ENCODE measurements at regions not wholly inside any gene's neighbourhood (a gene's known extent, or its start where the extent isn't known, plus 50 kb on each side); places are given as distances from the start of the nearest gene placed in this dataset.
"Not testable (repeated sequence)": the region's sequence is repeated elsewhere in the genome, so short reads cannot be mapped to it uniquely, and the experiment has no call there.

DNA sequence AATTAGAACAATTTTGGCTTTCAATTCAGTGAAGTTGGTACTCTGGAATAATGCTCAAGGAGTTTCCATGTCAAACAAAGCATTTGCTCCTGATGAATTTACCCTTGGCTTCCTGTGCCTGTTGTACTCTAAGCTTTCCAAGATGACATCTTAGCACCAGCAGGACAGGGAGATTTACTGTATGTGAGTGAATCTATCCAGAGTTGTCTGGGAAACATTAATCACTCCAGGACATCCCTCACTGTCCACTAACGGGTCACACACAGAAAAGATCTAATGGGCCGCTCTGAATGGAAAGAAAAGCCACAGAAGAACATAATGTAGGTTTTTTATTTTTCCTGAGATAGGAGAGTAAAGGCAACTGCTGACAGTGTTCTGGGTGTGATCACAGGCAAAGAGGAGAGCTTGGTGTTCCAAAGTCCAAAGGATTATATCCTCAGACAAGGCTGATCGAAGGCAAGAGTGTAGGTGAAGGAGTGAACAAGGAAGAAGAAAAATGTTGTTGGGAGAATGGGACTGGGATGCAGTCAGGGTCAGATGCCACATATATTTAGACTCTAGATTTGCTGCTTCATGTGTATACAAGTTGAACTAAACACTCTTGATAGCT lies 167.7 kb upstream of the RPS23 start:
- no peak overlapping the region for H3K9ac ChIP-seq (ENCODE audit: low read length)
- Mint-ChIP-seq H3K4me1 (ENCODE audit: low read depth, unreplicated experiment) (no peaks in the 10 kb centered on the region), H3K4me3 (ENCODE audit: unreplicated experiment) (no peak overlapping the region), H3K9me3 (ENCODE audit: unreplicated experiment) (no peaks in the 10 kb centered on the region), H3K27me3 (ENCODE audit: low read depth, unreplicated experiment) (peaks cover 4% of the 10 kb centered on the region), H3K27ac (ENCODE audit: unreplicated experiment) (no peak overlapping the region), H3K36me3 (ENCODE audit: low read depth, unreplicated experiment) (no peaks in the 10 kb centered on the region)
- no peak overlapping the region for H3K4me3 ChIP-seq (ENCODE audit: insufficient read depth, low read depth, low read length)
- no peaks in the 10 kb centered on the region for H3K79me2 ChIP-seq (ENCODE audit: insufficient read depth, low read length)
- H3K4me2 ChIP-seq (ENCODE audit: low read length), result no peak overlapping the region
- no peaks in the 10 kb centered on the region for H3K27me3 ChIP-seq (ENCODE audit: insufficient read depth, low read length)
- no peak overlapping the region for H2AFZ ChIP-seq (ENCODE audit: low read depth, low read length)
- H3K27ac ChIP-seq (ENCODE audit: low read depth, low read length), result no peak overlapping the region
- DNase-seq (ENCODE audit: low read depth) (no peak), FAIRE-seq (no peak)
- TF ChIP-seq, protein P1, sequence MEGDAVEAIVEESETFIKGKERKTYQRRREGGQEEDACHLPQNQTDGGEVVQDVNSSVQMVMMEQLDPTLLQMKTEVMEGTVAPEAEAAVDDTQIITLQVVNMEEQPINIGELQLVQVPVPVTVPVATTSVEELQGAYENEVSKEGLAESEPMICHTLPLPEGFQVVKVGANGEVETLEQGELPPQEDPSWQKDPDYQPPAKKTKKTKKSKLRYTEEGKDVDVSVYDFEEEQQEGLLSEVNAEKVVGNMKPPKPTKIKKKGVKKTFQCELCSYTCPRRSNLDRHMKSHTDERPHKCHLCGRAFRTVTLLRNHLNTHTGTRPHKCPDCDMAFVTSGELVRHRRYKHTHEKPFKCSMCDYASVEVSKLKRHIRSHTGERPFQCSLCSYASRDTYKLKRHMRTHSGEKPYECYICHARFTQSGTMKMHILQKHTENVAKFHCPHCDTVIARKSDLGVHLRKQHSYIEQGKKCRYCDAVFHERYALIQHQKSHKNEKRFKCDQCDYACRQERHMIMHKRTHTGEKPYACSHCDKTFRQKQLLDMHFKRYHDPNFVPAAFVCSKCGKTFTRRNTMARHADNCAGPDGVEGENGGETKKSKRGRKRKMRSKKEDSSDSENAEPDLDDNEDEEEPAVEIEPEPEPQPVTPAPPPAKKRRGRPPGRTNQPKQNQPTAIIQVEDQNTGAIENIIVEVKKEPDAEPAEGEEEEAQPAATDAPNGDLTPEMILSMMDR (IDR thresholded peaks at IDR 0.05; ENCODE audit: insufficient read depth, low read depth, low read length), result no peak
- no peak for TF ChIP-seq EZH2 (IDR thresholded peaks at IDR 0.05; ENCODE audit: insufficient read depth, low read length)
- no peaks in the 10 kb centered on the region for H3K9me3 ChIP-seq (ENCODE audit: insufficient read depth, low read depth, low read length)
- H3K4me1 ChIP-seq (ENCODE audit: insufficient read depth, low read length), result no peaks in the 10 kb centered on the region
- no peaks in the 10 kb centered on the region for H3K36me3 ChIP-seq (ENCODE audit: insufficient read depth, low read length)
- H4K20me1 ChIP-seq (ENCODE audit: insufficient read depth, low read length), result no peaks in the 10 kb centered on the region

DNA sequence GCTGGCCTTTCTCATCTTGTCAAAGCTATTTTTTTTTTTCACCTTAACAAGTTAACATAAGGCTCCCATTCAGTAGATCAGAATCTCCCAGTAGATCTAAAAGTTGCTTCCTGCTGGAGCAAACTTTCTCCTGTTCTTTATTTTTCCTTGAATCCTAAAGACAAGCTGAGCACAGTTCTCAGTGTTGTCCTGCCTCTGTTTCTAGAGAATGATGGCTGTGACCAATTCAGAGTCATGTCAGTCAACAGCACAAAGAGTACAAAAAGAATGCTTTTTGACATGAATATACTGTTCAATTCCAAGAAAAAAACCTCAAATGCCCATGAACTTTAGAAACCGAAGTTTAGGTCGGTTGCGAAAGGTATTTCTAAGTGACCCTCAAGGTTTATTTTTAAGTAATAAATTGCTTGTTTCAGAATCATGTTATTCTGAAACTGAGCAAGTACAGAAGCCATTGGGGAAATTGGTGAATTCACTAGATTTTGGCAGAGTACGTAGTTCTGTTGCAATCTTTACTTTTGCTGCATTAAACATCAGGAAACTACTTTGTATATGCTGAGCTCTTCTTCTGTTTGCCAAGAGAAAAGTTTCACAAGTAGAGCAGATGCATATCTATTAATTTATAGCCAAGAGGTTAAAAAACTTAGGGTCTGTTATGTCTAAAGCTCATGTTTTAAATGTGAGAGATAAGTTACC lies 161.7 kb upstream of the RPS23 start:
- H3K4me3 Mint-ChIP-seq (ENCODE audit: unreplicated experiment), result no peak overlapping the region
- H3K9ac ChIP-seq (ENCODE audit: low read length), result no peak overlapping the region
- peaks cover 1% of the 10 kb centered on the region for H3K9me3 Mint-ChIP-seq (ENCODE audit: unreplicated experiment)
- H4K20me1 ChIP-seq (ENCODE audit: insufficient read depth, low read length), result no peaks in the 10 kb centered on the region
- H3K27me3 ChIP-seq (ENCODE audit: insufficient read depth, low read length), result no peaks in the 10 kb centered on the region
- H2AFZ ChIP-seq (ENCODE audit: low read depth, low read length), result no peak overlapping the region
- no peaks in the 10 kb centered on the region for H3K36me3 ChIP-seq (ENCODE audit: insufficient read depth, low read length)
- no peak for FAIRE-seq
- H3K4me3 ChIP-seq (ENCODE audit: insufficient read depth, low read depth, low read length), result no peak overlapping the region
- no peaks in the 10 kb centered on the region for H3K4me1 Mint-ChIP-seq (ENCODE audit: low read depth, unreplicated experiment)
- H3K27ac ChIP-seq (ENCODE audit: low read depth, low read length), result no peak overlapping the region
- no peak overlapping the region for H3K27ac Mint-ChIP-seq (ENCODE audit: unreplicated experiment)
- H3K9me3 ChIP-seq (ENCODE audit: insufficient read depth, low read depth, low read length), result no peaks in the 10 kb centered on the region
- no peak overlapping the region for H3K4me2 ChIP-seq (ENCODE audit: low read length)
- no peaks in the 10 kb centered on the region for H3K79me2 ChIP-seq (ENCODE audit: insufficient read depth, low read length)
- DNase-seq (ENCODE audit: low read depth), result no peak
- H3K27me3 Mint-ChIP-seq (ENCODE audit: low read depth, unreplicated experiment), result peaks cover 2% of the 10 kb centered on the region
- no peaks in the 10 kb centered on the region for H3K4me1 ChIP-seq (ENCODE audit: insufficient read depth, low read length)
- TF ChIP-seq, protein P1 (IDR thresholded peaks at IDR 0.05; ENCODE audit: insufficient read depth, low read depth, low read length), result no peak
- no peak for TF ChIP-seq EZH2 (IDR thresholded peaks at IDR 0.05; ENCODE audit: insufficient read depth, low read length)
- no peaks in the 10 kb centered on the region for H3K36me3 Mint-ChIP-seq (ENCODE audit: low read depth, unreplicated experiment)

DNA sequence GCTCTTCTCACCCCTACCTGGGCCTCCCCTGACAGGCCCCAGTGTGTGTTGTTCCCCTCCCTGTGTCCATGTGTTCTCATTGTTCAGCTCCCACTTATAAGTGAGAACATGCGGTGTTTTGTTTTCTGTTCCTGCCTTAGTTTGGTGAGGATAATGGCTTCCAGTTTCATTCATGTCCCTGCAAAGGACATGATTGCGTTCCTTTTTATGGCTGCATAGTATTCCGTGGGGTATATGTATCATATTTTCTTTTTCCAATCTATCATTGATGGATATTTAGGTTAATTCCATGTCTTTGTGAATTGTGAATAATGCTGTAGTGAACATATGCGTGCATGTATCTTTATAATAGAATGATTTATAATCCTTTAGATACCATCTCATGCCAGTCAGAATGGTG lies 159.4 kb upstream of the RPS23 start:
- not testable (repeated sequence) for H2AFZ ChIP-seq (ENCODE audit: low read depth, low read length); H3K9me3 ChIP-seq (ENCODE audit: insufficient read depth, low read depth, low read length); H3K27me3 Mint-ChIP-seq (ENCODE audit: low read depth, unreplicated experiment); H3K27ac Mint-ChIP-seq (ENCODE audit: unreplicated experiment); H3K4me3 ChIP-seq (ENCODE audit: insufficient read depth, low read depth, low read length); H3K4me3 Mint-ChIP-seq (ENCODE audit: unreplicated experiment); H3K4me1 ChIP-seq (ENCODE audit: insufficient read depth, low read length); H3K27me3 ChIP-seq (ENCODE audit: insufficient read depth, low read length); H3K36me3 ChIP-seq (ENCODE audit: insufficient read depth, low read length); H4K20me1 ChIP-seq (ENCODE audit: insufficient read depth, low read length); H3K27ac ChIP-seq (ENCODE audit: low read depth, low read length); H3K36me3 Mint-ChIP-seq (ENCODE audit: low read depth, unreplicated experiment); H3K9me3 Mint-ChIP-seq (ENCODE audit: unreplicated experiment); H3K9ac ChIP-seq (ENCODE audit: low read length); FAIRE-seq; H3K4me2 ChIP-seq (ENCODE audit: low read length); H3K79me2 ChIP-seq (ENCODE audit: insufficient read depth, low read length); DNase-seq (ENCODE audit: low read depth); H3K4me1 Mint-ChIP-seq (ENCODE audit: low read depth, unreplicated experiment)
